Lower leg skin (tissue), 4 donors: ENCODE measurements at regions not wholly inside any gene's neighbourhood (a gene's known extent, or its start where the extent isn't known, plus 50 kb on each side); places are given as distances from the start of the nearest gene placed in this dataset.

ENCODE experiments used
- DNase-seq, 2 donors: peaks; one replicate each; pipeline ENCODE4 v3.0.0-alpha.2; 2019; ENCODE audit warnings: low spot score in 2 of 2
- H3K4me3 ChIP-seq: fragments of 200-600 bp; sonication (generic); 2 replicates; pipeline ENCODE4 v1.5.1; 2017; ENCODE audit warnings: mild to moderate bottlenecking, low read depth; ENCODE audit not compliant: poor library complexity, severe bottlenecking
- CTCF ChIP-seq, 3 donors: fragments of 450-650 bp; IDR thresholded peaks; one replicate each; pipeline ENCODE4 v1.5.1; 2016; ENCODE audit warnings: antibody characterized with exemption in 3 of 3, mild to moderate bottlenecking in 3 of 3, moderate library complexity in 2 of 3
- POLR2A ChIP-seq, 2 donors: fragments of 450-650 bp; IDR thresholded peaks; one replicate each; pipeline ENCODE4 v1.6.1; 2016 to 2017; ENCODE audit warnings: antibody characterized with exemption in 2 of 2, mild to moderate bottlenecking in 1 of 2, moderate library complexity in 1 of 2
- WGBS, 2 donors: methylation state at CpG; one replicate each; pipeline ENCODE4 v1.1.5; 2018; 5-methylcytosine and 5-hydroxymethylcytosine counted together
- intact Hi-C: fragments of 100-400 bp; cut with DNase I; formaldehyde crosslinking; loops from one replicate; pipeline ENCODE4 v1.15.0; 2023; ENCODE audit warnings: low total_unique reads

- intact Hi-C loops: no loop called here
- 82 to 89% methylated on average over 5 of the region's 5 CpGs for WGBS, 2 donors
- DNase-seq: no peak
- H3K4me3 ChIP-seq: no peak overlapping the region
- TF ChIP-seq POLR2A (IDR thresholded peaks at IDR 0.05) (no peak), CTCF (IDR thresholded peaks at IDR 0.05) (no peak)
These were observed 1778.9 kb upstream of the CELF4 start for GRCh38 chr18:39344487-39344886.

- 76 to 86% methylated on average over 2 of the region's 2 CpGs for WGBS, 2 donors
- no peak for TF ChIP-seq POLR2A (IDR thresholded peaks at IDR 0.05)
- no peak for TF ChIP-seq CTCF (IDR thresholded peaks at IDR 0.05)
- intact Hi-C loops: no loop called here
- no peak overlapping the region for H3K4me3 ChIP-seq
- no peak for DNase-seq
These were observed 1775.5 kb upstream of the CELF4 start for GRCh38 chr18:39341129-39341528.

GRCh38 chr18:39340418-39340817 lies 1774.8 kb upstream of the CELF4 start:
- 45 to 97% methylated on average over 1 of the region's 1 CpG for WGBS, 2 donors
- TF ChIP-seq CTCF (IDR thresholded peaks at IDR 0.05) (no peak), POLR2A (IDR thresholded peaks at IDR 0.05) (no peak)
- H3K4me3 ChIP-seq: no peak overlapping the region
- intact Hi-C loops: no loop called here
- no peak for DNase-seq

GRCh38 chr18:39329496-39330275 lies 1764.1 kb upstream of the CELF4 start:
- TF ChIP-seq POLR2A (IDR thresholded peaks at IDR 0.05) (no peak), CTCF (IDR thresholded peaks at IDR 0.05) (no peak)
- no peak for DNase-seq
- intact Hi-C loops: no loop called here
- no peak overlapping the region for H3K4me3 ChIP-seq

DNA sequence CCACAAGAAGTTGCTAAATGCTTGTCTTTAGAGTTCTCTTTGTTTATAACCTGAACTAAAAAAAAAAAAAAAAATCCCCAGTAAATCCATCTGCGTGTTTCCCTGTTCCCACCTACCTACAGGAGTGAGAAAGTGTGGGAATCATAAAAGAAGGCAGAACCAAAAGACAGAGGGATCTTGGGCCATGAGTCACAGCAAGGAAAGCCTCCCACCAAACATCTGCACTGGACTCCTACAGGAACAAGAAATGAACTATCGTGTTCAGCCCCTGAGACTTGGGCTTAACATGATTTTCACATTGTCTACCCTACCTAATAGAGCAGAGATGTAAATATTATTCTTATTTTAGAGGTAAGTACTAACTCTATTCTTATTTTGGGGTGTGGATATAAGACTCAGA lies 1761.2 kb upstream of the CELF4 start:
- no peak for TF ChIP-seq POLR2A (IDR thresholded peaks at IDR 0.05)
- no peak for TF ChIP-seq CTCF (IDR thresholded peaks at IDR 0.05)
- no peak overlapping the region for H3K4me3 ChIP-seq
- no peak for DNase-seq
- intact Hi-C loops: no loop called here
- WGBS, 2 donors: 70 to 78% methylated on average over 2 of the region's 2 CpGs

DNA sequence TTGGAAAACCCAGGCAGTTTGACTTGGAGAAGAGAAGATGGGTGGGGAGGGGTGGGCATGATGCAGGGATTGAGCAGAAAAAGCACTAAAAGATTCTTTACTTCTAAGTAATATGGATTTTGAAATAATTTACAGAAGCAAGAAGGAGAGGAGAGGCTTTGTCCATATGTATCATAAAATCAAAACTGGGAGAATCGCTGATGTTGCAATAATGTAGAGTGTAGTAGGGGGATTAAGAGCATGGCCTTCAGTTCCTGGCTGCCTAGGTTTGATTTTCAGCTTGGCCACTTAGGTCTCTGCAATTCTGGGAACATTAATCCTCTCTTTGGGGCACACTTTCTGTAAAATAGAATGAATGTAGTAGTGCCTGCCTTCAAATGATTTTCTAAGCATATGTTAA lies 1760.4 kb upstream of the CELF4 start:
- DNase-seq: no peak
- no peak overlapping the region for H3K4me3 ChIP-seq
- TF ChIP-seq POLR2A (IDR thresholded peaks at IDR 0.05) (no peak), CTCF (IDR thresholded peaks at IDR 0.05) (no peak)
- intact Hi-C loops: no loop called here
- 97% methylated on average over 1 of the region's 1 CpG for WGBS, 2 donors
